ENCODE measurements at regions not wholly inside any gene's neighbourhood (a gene's known extent, or its start where the extent isn't known, plus 50 kb on each side); places are given as distances from the start of the nearest gene placed in this dataset.

- TF ChIP-seq EGR1 (IDR thresholded peaks at IDR 0.05; ENCODE audit: borderline replicate concordance, low read depth, low read length) (no peak), CBX5 (IDR thresholded peaks at IDR 0.05; ENCODE audit: low read depth, low read length) (no peak), YY1 (IDR thresholded peaks at IDR 0.05; ENCODE audit: low read depth, low read length) (no peak), HDAC2 (IDR thresholded peaks at IDR 0.05; ENCODE audit: borderline replicate concordance in 1 of 2, low read depth in 2 of 2, low read length in 2 of 2) (no peak), SIN3A (conservative IDR thresholded peaks at IDR 0.05 in 1 of 2, IDR thresholded peaks at IDR 0.05 in 1 of 2; ENCODE audit: low read depth in 1 of 2, low read length in 2 of 2) (no peak)
- TF ChIP-seq, protein P1, sequence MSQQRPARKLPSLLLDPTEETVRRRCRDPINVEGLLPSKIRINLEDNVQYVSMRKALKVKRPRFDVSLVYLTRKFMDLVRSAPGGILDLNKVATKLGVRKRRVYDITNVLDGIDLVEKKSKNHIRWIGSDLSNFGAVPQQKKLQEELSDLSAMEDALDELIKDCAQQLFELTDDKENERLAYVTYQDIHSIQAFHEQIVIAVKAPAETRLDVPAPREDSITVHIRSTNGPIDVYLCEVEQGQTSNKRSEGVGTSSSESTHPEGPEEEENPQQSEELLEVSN (IDR thresholded peaks at IDR 0.05) = no peak
These were observed 114.9 kb upstream of the E2F8 start (continued) for GRCh38 chr11:19355601-19356000.
